ENCODE measurements at regions not wholly inside any gene's neighbourhood (a gene's known extent, or its start where the extent isn't known, plus 50 kb on each side); places are given as distances from the start of the nearest gene placed in this dataset.
"Not testable (repeated sequence)": the region's sequence is repeated elsewhere in the genome, so short reads cannot be mapped to it uniquely, and the experiment has no call there.

GRCh38 chr1:22336274-22336673 is 115.4 kb upstream of the ZBTB40 start:
- 79% methylated on average over 2 of the region's 2 CpGs for WGBS

GRCh38 chr1:22336696-22337545 is 114.7 kb upstream of the ZBTB40 start:
- H2BK120ac ChIP-seq (ENCODE audit: low read depth, low read length); H3K4ac ChIP-seq (ENCODE audit: low read depth in 1 of 2, low read length in 2 of 2); H4K91ac ChIP-seq (ENCODE audit: low read length); H3K4me2 ChIP-seq (ENCODE audit: low read length, poor library complexity, severe bottlenecking); H3K23ac ChIP-seq (ENCODE audit: low read length in 2 of 2); H2BK12ac ChIP-seq (ENCODE audit: low read length in 2 of 2); H3K14ac ChIP-seq (ENCODE audit: low read length in 2 of 2); H3K27ac ChIP-seq (ENCODE audit: low read length, poor library complexity, severe bottlenecking); H2BK5ac ChIP-seq (ENCODE audit: low read depth, low read length, poor library complexity, severe bottlenecking); DNase-seq; H3K36me3 ChIP-seq (ENCODE audit: control insufficient read depth in 1 of 2, insufficient read depth in 2 of 2, low read depth in 1 of 2, low read length in 2 of 2); H3K9me3 ChIP-seq (ENCODE audit: control insufficient read depth, low read length); H3K18ac ChIP-seq (ENCODE audit: low read depth in 1 of 2, low read length in 2 of 2); H3K4me3 ChIP-seq (ENCODE audit: insufficient read depth in 1 of 2, low read depth in 1 of 2, low read length in 2 of 2); H3K4me1 ChIP-seq (ENCODE audit: control insufficient read depth, insufficient read depth, low read depth, low read length); H4K8ac ChIP-seq (ENCODE audit: low read length); H2AK5ac ChIP-seq (ENCODE audit: low read length, severe bottlenecking); H2BK15ac ChIP-seq (ENCODE audit: low read depth, poor library complexity, severe bottlenecking); H3K9ac ChIP-seq (ENCODE audit: low read length); H3K79me1 ChIP-seq (replicated peaks; ENCODE audit: low read length, poor library complexity, severe bottlenecking); H2AFZ ChIP-seq (ENCODE audit: low read depth, low read length): not testable (repeated sequence)
- 39% methylated on average over 2 of the region's 2 CpGs for WGBS
- H3K27me3 ChIP-seq (ENCODE audit: control insufficient read depth in 1 of 2, insufficient read depth in 1 of 2, low read length in 2 of 2), result peaks cover 64 to 84% of the 10 kb centered on the region in 2 experiments

More at GRCh38 chr1:22336274-22336673, 115.4 kb upstream of the ZBTB40 start:
- H2BK120ac ChIP-seq (ENCODE audit: low read depth, low read length); H3K36me3 ChIP-seq (ENCODE audit: control insufficient read depth in 1 of 2, insufficient read depth in 2 of 2, low read depth in 1 of 2, low read length in 2 of 2); H2BK15ac ChIP-seq (ENCODE audit: low read depth, poor library complexity, severe bottlenecking); H2AFZ ChIP-seq (ENCODE audit: low read depth, low read length); H3K9me3 ChIP-seq (ENCODE audit: control insufficient read depth, low read length); DNase-seq; H3K4me3 ChIP-seq (ENCODE audit: insufficient read depth in 1 of 2, low read depth in 1 of 2, low read length in 2 of 2); H3K4ac ChIP-seq (ENCODE audit: low read depth in 1 of 2, low read length in 2 of 2); H3K14ac ChIP-seq (ENCODE audit: low read length in 2 of 2); H3K4me1 ChIP-seq (ENCODE audit: control insufficient read depth, insufficient read depth, low read depth, low read length); H4K8ac ChIP-seq (ENCODE audit: low read length); H3K18ac ChIP-seq (ENCODE audit: low read depth in 1 of 2, low read length in 2 of 2); H3K4me2 ChIP-seq (ENCODE audit: low read length, poor library complexity, severe bottlenecking); H3K27ac ChIP-seq (ENCODE audit: low read length, poor library complexity, severe bottlenecking); H3K79me1 ChIP-seq (replicated peaks; ENCODE audit: low read length, poor library complexity, severe bottlenecking); H3K23ac ChIP-seq (ENCODE audit: low read length in 2 of 2); H2AK5ac ChIP-seq (ENCODE audit: low read length, severe bottlenecking); H2BK12ac ChIP-seq (ENCODE audit: low read length in 2 of 2); H2BK5ac ChIP-seq (ENCODE audit: low read depth, low read length, poor library complexity, severe bottlenecking); H4K91ac ChIP-seq (ENCODE audit: low read length); H3K9ac ChIP-seq (ENCODE audit: low read length): not testable (repeated sequence)
- peaks cover 58 to 77% of the 10 kb centered on the region in 2 experiments for H3K27me3 ChIP-seq (ENCODE audit: control insufficient read depth in 1 of 2, insufficient read depth in 1 of 2, low read length in 2 of 2)

- WGBS, result 86% methylated on average over 10 of the region's 12 CpGs
- no peaks in the 10 kb centered on the region for H3K9me3 ChIP-seq (ENCODE audit: control insufficient read depth, low read length)
- no peak overlapping the region for H3K4me3 ChIP-seq (ENCODE audit: insufficient read depth in 1 of 2, low read depth in 1 of 2, low read length in 2 of 2)
- H3K4me2 ChIP-seq (ENCODE audit: low read length, poor library complexity, severe bottlenecking), result no peak overlapping the region
- no peaks in the 10 kb centered on the region for H3K36me3 ChIP-seq (ENCODE audit: control insufficient read depth in 1 of 2, insufficient read depth in 2 of 2, low read depth in 1 of 2, low read length in 2 of 2)
- peaks cover 65 to 85% of the 10 kb centered on the region in 2 experiments for H3K27me3 ChIP-seq (ENCODE audit: control insufficient read depth in 1 of 2, insufficient read depth in 1 of 2, low read length in 2 of 2)
- H2AFZ ChIP-seq (ENCODE audit: low read depth, low read length), result no peak overlapping the region
- H3K23ac ChIP-seq (ENCODE audit: low read length in 2 of 2), result no peak overlapping the region
- no peak overlapping the region for H4K8ac ChIP-seq (ENCODE audit: low read length)
- H3K4ac ChIP-seq (ENCODE audit: low read depth in 1 of 2, low read length in 2 of 2), result no peak overlapping the region
- H3K9ac ChIP-seq (ENCODE audit: low read length), result no peak overlapping the region
- H3K27ac ChIP-seq (ENCODE audit: low read length, poor library complexity, severe bottlenecking), result no peak overlapping the region
- H3K4me1 ChIP-seq (ENCODE audit: control insufficient read depth, insufficient read depth, low read depth, low read length), result peaks cover 8% of the 10 kb centered on the region
- no peak overlapping the region for H2BK5ac ChIP-seq (ENCODE audit: low read depth, low read length, poor library complexity, severe bottlenecking)
- H3K79me1 ChIP-seq (replicated peaks; ENCODE audit: low read length, poor library complexity, severe bottlenecking), result no peaks in the 10 kb centered on the region
- H2AK5ac ChIP-seq (ENCODE audit: low read length, severe bottlenecking), result no peak overlapping the region
- DNase-seq, result no peak
- H3K18ac ChIP-seq (ENCODE audit: low read depth in 1 of 2, low read length in 2 of 2), result no peak overlapping the region
- no peak overlapping the region for H2BK12ac ChIP-seq (ENCODE audit: low read length in 2 of 2)
- no peak overlapping the region for H4K91ac ChIP-seq (ENCODE audit: low read length)
- H2BK120ac ChIP-seq (ENCODE audit: low read depth, low read length), result no peak overlapping the region
- H3K14ac ChIP-seq (ENCODE audit: low read length in 2 of 2), result no peak overlapping the region
- H2BK15ac ChIP-seq (ENCODE audit: low read depth, poor library complexity, severe bottlenecking), result no peak overlapping the region
Observed at GRCh38 chr1:22338071-22338765, 113.4 kb upstream of the ZBTB40 start.

- DNase-seq, result no peak
- Histone ChIP-seq H3K23ac (ENCODE audit: low read length in 2 of 2) (no peak overlapping the region), H2BK12ac (ENCODE audit: low read length in 2 of 2) (no peak overlapping the region), H3K4ac (ENCODE audit: low read depth in 1 of 2, low read length in 2 of 2) (no peak overlapping the region), H4K8ac (ENCODE audit: low read length) (no peak overlapping the region), H3K4me3 (ENCODE audit: insufficient read depth in 1 of 2, low read depth in 1 of 2, low read length in 2 of 2) (no peak overlapping the region), H3K18ac (ENCODE audit: low read depth in 1 of 2, low read length in 2 of 2) (no peak overlapping the region), H3K9ac (ENCODE audit: low read length) (no peak overlapping the region), H3K14ac (ENCODE audit: low read length in 2 of 2) (no peak overlapping the region), H4K91ac (ENCODE audit: low read length) (no peak overlapping the region), H2AK5ac (ENCODE audit: low read length, severe bottlenecking) (no peak overlapping the region), H3K27me3 (ENCODE audit: control insufficient read depth in 1 of 2, insufficient read depth in 1 of 2, low read length in 2 of 2) (peaks cover 67 to 87% of the 10 kb centered on the region in 2 experiments), H2AFZ (ENCODE audit: low read depth, low read length) (no peak overlapping the region), H3K79me1 (replicated peaks; ENCODE audit: low read length, poor library complexity, severe bottlenecking) (no peaks in the 10 kb centered on the region), H3K27ac (ENCODE audit: low read length, poor library complexity, severe bottlenecking) (no peak overlapping the region), H2BK5ac (ENCODE audit: low read depth, low read length, poor library complexity, severe bottlenecking) (no peak overlapping the region), H3K4me1 (ENCODE audit: control insufficient read depth, insufficient read depth, low read depth, low read length) (peaks cover 8% of the 10 kb centered on the region), H2BK15ac (ENCODE audit: low read depth, poor library complexity, severe bottlenecking) (no peak overlapping the region), H3K36me3 (ENCODE audit: control insufficient read depth in 1 of 2, insufficient read depth in 2 of 2, low read depth in 1 of 2, low read length in 2 of 2) (no peaks in the 10 kb centered on the region), H3K9me3 (ENCODE audit: control insufficient read depth, low read length) (no peaks in the 10 kb centered on the region), H2BK120ac (ENCODE audit: low read depth, low read length) (no peak overlapping the region), H3K4me2 (ENCODE audit: low read length, poor library complexity, severe bottlenecking) (no peak overlapping the region)
- WGBS, result 72% methylated on average over 14 of the region's 14 CpGs
Observed at GRCh38 chr1:22339237-22339636, 112.4 kb upstream of the ZBTB40 start.

Data from mesenchymal stem cell (in vitro differentiated cells and primary cell).